Activated CD4-positive, alpha-beta T cell treated with anti-CD3 and anti-CD28 coated beads, Interleukin-2, Interleukin-6, amounts not matched to agents 100 ng/mL and 50 ng/mL, durations not matched to agents 16 hours and 8 hours (primary cell): ENCODE measurements at regions not wholly inside any gene's neighbourhood (a gene's known extent, or its start where the extent isn't known, plus 50 kb on each side); places are given as distances from the start of the nearest gene placed in this dataset.

Experiments used
- DNase-seq: peaks from one replicate; pipeline ENCODE4 v3.0.0-alpha.2; 2020

DNA sequence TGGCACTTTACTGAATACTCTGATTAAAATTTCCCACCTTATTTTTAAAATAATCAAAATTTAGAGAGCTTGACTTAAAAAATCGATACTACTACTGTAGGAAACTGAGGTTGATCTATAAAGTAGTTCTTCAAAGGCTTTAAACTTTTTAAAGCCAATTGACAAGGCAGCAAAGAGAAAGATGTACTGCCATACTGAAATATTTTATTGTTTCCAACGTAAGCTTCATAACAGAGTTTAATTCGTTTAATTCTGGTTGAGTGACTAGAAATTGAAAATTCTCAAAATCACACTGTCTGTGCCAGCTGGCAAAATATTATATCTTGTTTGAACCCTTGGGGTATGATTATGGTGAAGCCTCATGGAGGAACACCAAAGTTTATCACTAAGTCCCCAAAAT lies 207.6 kb downstream of the UNC5CL start:
- no peak for DNase-seq

DNA sequence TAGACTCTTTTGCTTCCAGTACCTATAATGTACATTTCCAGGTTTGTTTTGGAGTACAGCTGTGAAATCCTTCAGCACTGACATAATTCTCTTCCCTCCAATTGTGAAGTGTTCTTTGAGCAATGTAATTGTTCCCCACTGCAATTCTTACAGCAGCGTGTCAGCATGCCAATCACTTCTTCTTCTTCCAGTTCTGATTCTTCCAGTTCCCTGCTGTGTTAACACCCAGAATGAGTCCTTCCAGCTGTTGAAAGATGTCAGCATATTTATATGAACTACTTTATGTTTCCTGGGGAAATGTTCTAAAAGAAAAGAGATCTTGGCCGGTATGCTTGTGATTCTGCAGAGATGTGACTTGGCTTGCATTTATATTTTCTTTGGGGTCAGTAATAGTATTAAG lies 213.9 kb downstream of the UNC5CL start:
- DNase-seq = no peak

GRCh38 chr6:40823917-40824891 lies 214.8 kb downstream of the UNC5CL start:
- peak; percentile 74 for DNase-seq

GRCh38 chr6:40822619-40823018 lies 216.4 kb downstream of the UNC5CL start:
- DNase-seq = no peak

DNA sequence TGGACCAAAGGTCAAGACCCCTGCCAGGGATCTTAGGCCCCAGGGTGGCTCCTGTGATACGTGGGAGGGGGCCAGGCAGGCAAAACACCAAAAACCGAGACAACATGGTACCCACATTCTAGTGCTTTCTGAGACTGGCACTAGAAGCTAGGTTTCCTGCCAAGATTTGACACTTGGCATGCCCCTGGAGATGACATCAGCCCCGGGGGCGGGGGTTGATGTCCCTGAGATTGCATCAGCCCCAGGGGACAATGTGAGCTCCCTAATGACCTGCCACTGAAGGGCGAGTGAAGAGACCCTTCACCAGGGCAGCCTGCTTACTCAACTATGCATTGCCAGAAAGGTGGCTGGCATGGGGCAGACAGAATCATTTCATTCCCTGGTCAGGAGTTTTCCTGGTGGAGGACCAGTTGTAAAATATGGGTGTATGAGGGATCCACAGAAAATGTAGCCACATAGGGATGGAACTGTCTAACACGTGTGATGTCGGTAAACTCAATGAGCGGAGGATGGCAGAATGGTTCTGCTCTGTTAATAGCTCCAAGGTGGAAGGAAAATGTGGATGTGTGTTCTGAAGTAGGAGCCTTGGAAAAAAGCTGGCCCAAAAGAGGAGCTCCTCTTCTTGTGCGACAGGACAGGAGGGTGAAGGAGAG lies 219.7 kb downstream of the UNC5CL start:
- DNase-seq = peak; percentile 0

DNA sequence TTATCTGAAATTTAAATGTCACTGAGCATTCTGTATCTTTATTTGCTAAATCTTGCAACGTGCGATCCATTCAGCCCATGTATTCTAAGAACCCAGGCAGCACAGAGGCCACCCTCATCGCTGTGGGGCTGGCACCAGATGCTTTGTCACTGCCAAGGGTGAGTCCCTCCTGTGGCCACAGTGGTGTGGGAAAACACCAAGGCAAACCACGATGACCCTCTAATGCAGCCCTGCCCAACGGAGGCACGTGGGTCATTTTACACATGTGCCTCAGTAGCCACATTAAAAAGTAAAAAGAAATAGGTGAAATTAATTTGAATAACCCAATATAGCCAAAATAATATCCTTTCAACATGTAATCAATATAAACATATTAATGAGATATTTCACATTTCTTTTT lies 221.7 kb downstream of the UNC5CL start:
- no peak for DNase-seq

DNA sequence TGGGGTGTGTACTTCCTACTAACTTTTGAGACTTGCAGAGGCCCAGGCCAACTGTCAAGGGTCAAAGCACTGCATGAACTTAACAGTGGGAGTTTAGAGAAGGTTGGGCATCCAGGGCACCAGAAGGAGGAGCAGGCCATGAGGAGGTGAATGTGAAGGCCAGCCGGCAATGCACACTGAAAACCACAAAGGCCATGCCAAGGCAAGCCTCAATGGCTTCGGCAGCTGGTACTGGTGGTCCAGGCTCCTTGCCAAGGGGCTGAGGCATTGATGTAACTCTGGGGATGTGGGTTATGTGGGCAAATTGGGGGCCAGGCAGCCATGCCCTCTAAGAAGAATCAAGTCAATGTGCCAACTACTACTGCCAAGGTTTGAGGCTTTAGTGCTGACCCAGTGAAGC lies 222.4 kb downstream of the UNC5CL start:
- DNase-seq = no peak

DNA sequence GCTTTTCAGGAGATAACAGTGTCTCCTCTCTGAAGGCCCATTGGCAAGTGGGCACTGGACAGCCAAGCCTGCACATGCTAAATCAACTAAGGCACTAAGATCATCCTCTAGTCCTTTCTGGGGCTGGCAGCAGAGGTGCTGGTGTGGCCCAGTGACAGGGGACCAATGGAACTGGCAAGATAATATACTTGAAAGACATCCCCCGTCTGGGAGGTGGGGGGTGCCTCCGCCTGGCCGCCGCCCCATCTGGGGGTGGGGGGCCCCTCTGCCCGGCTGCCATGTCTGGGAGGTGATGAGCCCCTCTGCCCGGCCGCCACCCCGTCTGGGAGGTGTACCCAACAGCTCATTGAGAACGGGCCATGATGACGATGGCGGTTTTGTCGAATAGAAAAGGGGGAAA lies 223.3 kb downstream of the UNC5CL start:
- DNase-seq = no peak

DNA sequence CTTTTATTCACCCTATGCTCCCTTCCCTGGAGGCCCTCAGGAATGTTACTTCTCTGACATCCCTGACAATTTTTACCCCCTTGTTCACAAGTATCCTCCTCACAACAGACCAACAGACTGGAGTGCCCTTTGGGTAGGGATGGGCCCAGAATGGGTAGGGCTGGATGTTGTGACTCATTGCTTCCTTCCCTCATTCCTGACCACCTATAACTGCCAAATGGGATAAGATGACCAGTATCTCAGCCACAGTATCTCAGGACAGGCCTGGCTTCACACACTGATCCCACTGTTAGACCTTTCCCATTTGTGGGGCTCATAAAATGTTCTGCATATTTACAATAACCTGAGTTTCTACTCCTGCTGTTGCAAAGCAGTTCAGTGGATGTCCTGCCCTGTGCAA lies 223.0 kb upstream of the LRFN2 start:
- no peak for DNase-seq

DNA sequence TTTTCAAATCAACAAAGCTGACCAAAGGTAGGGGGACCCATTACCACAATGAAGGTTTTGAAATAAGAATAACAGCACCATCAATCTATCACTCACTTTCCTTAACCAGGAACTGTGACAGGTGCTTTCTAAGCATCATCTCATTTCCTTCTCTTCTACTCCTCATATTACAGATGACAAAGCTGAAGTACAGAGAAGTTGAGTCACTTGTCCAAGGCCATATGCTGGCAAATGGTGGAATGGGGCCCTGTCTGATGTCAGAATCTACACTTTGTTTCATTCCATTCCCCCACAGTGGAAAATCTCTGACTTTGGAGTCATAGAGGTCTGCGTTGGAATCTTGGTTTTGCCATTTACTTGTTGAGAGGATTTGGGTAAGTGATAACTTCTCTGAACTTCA lies 222.5 kb upstream of the LRFN2 start:
- DNase-seq = no peak

GRCh38 chr6:40807484-40807883 lies 220.3 kb upstream of the LRFN2 start:
- DNase-seq = no peak

DNA sequence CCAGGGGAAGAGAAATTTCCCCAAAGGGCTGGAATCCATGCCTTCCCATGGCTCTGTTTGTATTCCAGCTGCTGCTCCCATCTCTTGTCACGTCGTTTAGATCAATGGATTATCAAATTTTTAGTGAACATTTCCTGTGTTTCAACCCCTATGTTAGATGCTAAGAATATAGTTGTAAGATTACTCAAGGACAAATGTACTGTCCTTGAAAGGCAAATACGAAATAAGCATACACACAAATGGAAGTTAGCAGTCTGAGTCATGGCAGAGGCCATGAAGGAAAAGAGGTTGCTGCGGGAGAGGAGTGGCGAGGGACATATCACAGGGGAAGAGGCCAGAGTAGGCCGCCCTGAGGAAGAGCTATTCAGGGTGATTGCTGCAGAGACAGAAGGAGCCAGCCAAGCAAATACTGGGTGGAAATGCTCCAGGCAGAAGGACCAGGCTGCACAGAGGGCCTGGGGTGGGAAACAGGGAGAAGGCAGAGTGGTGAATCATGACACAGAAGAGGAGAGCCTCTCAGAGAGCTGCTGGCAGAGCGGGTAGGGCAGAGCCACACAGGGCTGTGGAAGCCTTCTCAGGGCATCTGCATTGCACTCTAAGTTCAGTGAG lies 219.2 kb upstream of the LRFN2 start:
- no peak for DNase-seq

DNA sequence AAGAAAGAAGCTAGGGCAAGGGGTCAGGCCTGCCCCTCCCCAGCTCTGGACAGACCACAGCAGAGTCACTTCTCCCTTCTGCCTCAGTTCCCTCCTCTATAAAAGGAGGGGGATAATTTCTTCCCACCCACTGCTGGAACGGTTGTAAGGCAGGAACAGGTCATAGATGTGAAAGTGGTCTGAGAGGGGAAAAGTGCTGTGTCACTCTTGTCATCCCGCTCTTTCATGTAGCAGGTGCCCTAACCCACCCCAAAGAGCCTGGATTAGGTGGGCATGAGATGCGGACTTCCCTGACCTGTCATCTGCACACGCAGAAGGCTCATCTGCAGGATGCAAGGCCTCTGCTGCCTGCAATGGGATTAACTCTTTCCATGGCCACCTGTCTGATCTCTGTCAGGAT lies 218.2 kb upstream of the LRFN2 start:
- no peak for DNase-seq

GRCh38 chr6:40804905-40805304 lies 217.7 kb upstream of the LRFN2 start:
- no peak for DNase-seq

GRCh38 chr6:40803897-40804702 lies 216.9 kb upstream of the LRFN2 start:
- DNase-seq = no peak

- DNase-seq = no peak
These were observed 215.3 kb upstream of the LRFN2 start for GRCh38 chr6:40802481-40802880.

DNA sequence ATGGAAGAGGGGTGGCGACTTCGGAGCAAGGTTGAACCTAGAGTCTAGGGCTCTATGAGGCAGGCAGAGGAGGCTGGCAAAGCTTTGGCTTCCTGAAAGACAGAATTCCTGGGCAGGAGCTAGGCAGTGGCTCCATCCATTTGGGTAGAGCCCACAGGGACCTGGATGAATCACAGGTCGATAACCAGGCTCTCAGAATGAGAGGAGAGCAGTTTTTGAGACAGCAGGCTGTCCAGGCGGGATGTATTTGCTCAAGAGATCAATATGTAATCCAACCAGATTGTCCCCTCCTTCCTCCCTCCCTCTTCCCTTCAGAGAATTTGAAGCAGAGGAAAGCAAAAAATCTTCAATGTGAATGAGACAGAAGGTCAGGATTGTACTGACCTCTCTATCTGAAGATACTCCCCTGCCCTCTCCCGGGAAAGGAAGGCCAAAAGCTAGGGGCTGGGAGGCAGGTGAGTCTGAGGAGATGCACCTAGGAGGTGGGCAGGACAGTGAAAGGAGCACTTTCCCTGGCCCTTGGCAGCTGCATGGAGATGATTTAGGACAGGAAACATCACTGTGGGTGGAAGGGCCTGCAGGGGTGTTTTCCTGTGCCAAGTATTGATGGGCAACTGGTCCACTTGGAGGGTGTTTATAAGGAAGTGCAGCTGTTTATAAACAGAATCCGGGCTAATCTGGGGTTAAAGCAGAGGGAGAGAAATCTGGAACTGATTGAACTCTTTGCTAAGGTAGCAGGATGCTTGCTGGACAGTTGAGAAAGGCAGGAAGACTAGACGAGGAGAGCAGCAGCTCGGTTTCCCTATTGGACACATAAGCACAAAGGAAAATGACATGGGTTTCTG lies 212.4 kb upstream of the LRFN2 start:
- DNase-seq = no peak

DNA sequence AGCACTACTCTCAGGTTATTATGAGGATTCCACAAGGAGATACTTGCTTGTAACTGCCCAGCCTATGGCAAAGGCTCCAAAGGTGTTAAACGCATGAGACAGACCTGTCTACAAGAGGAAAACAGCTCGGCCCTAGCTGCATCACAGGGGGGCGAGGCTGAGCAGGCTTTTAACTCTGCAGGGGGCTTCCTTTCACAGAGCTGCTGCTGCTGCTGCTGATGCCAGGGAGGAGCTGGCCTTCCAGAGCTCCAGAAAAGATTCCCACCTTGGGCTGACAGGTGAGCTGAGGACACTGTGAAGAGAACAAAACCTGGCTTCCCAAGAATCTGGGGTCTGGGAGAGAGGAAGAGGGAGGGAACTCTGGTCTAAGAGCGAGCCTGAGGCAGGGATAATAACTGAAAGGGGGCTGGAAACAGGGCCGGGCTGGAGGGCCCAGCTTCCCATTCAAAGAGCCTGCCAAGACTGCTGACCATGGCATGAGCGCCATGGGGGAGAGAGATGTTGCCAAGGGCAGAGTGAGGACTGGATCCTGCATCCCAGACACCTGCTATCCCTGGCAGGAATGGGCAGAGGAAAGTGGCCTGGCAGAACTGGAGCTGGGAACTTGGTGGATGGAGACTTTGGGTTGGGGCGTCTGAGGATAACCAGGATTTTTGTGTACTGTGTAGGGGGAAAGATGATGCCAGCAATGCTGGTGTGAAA lies 211.1 kb upstream of the LRFN2 start:
- no peak for DNase-seq

GRCh38 chr6:40796260-40797221 lies 209.4 kb upstream of the LRFN2 start:
- DNase-seq = no peak

DNA sequence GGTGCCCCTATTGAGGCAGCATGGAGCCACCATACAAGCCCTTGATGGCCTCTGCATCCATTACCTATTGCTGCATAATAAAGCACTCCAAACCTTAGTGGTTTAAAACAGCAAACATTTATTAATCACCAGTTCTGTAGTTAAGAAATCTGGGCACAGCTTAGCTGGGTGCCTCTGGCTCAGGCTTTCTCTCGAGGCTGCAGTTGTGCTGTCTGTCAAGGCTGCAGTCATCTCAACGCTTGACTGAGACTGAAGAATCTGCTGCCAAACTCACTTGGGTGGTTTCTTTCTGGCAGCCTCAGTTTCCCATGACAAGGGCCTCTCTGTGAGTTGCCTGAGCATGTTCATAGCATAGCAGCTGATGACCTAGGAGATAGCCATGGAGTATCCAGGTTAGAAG lies 207.4 kb upstream of the LRFN2 start:
- DNase-seq = no peak
